K562 (cell line): ENCODE measurements at regions not wholly inside any gene's neighbourhood (a gene's known extent, or its start where the extent isn't known, plus 50 kb on each side); places are given as distances from the start of the nearest gene placed in this dataset.

Experiments
- ATAC-seq: fragments of 200-7000 bp; cut with Tn5 transposase; 3 replicates; pipeline ENCODE4 v1.9.1; 2020; ENCODE audit warnings: moderate library complexity
- BruUV-seq: library from RNA; stranded (reverse); fragments of 400-500 nt; replicated peaks from 2 replicates; lab custom pipeline; 2021; lab: Mats Ljungman, UMichigan
- CTCF ChIA-PET: fragments of 300-600 bp; formaldehyde crosslinking; extraction: SDS; loops from one replicate; lab custom pipeline; 2021; ENCODE audit warnings: low intra/inter-chr PET ratio; lab: Yijun Ruan, JAX
- POLR2A ChIA-PET: fragments of 300-600, 350-650 bp; sonication (Branson Sonifier 250); formaldehyde crosslinking; extraction: SDS; loops from one replicate; lab custom pipeline; 2021; ENCODE audit warnings: antibody characterized with exemption, inconsistent platforms; lab: Yijun Ruan, JAX
- DNase-seq, 4 experiments: peaks; one replicate each; pipeline versions ENCODE4 v3.0.0 to v3.0.0-alpha.2; 2011 to 2018; ENCODE audit warnings: low spot score in 3 of 4, mixed read lengths in 3 of 4; ENCODE audit errors: extremely low read depth in 1 of 4
- FAIRE-seq: peaks from 2 replicates; lab custom pipeline; 2011; peaks lifted over from hg19 to GRCh38; lab: Jason Lieb, UNC
- H2AFZ ChIP-seq: 2 replicates; pipeline ENCODE4 v1.6.0; 2011; ENCODE audit warnings: low read depth, low read length, control low read depth, inconsistent platforms
- H3K27ac ChIP-seq: fragments of 200-600 bp; 3 replicates; pipeline ENCODE4 v1.8.0; 2011; ENCODE audit warnings: low read depth, mild to moderate bottlenecking, control low read depth, inconsistent platforms, low read length, moderate library complexity, mixed read lengths; ENCODE audit errors: extremely low read depth
- H3K27me3 ChIP-seq, 2 experiments: fragments of 300-600 bp in 1 of 2; 2 replicates in 1 of 2; 3 replicates in 1 of 2; pipeline versions ENCODE4 v1.6.0 to v1.8.0; 2011; ENCODE audit warnings: inconsistent platforms in 2 of 2, low read length in 2 of 2, mild to moderate bottlenecking in 1 of 2, mixed read lengths in 1 of 2, moderate library complexity in 1 of 2; ENCODE audit not compliant: control insufficient read depth in 2 of 2, insufficient read depth in 2 of 2
- H3K36me3 ChIP-seq: fragments of 300-600 bp; 3 replicates; pipeline ENCODE4 v1.8.0; 2011; ENCODE audit warnings: mild to moderate bottlenecking, low read length, inconsistent platforms; ENCODE audit not compliant: control insufficient read depth, insufficient read depth
- H3K4me1 ChIP-seq, 2 experiments: fragments of 200-600 bp in 1 of 2; replicated peaks in 1 of 2; 2 replicates in 1 of 2; 3 replicates in 1 of 2; pipeline versions ENCODE4 v1.5.1 to v1.8.0; 2011; ENCODE audit warnings: inconsistent platforms in 2 of 2, low read length in 2 of 2, mild to moderate bottlenecking in 1 of 2, mixed read lengths in 1 of 2, moderate library complexity in 1 of 2; ENCODE audit not compliant: control insufficient read depth in 2 of 2, insufficient read depth in 2 of 2
- H3K4me2 ChIP-seq: 2 replicates; pipeline ENCODE4 v1.6.1; 2011; ENCODE audit warnings: low read length, control low read depth, inconsistent platforms, mixed read lengths; ENCODE audit not compliant: insufficient read depth
- H3K4me3 ChIP-seq: fragments of 200-600 bp; sonication (generic), shearing (Covaris generic); 2 replicates; pipeline ENCODE4 v1.5.1; 2016; ENCODE audit warnings: control low read depth, inconsistent platforms
- H3K79me2 ChIP-seq: fragments of 200-600 bp; 3 replicates; pipeline ENCODE4 v1.8.0; 2011; ENCODE audit warnings: low read length, inconsistent platforms; ENCODE audit not compliant: control insufficient read depth, insufficient read depth
- H3K9ac ChIP-seq, 2 experiments: 2 replicates each; pipeline versions ENCODE4 v1.6.0 to v1.6.1; 2011; ENCODE audit warnings: low read depth in 2 of 2, low read length in 2 of 2, control low read depth in 1 of 2, inconsistent platforms in 1 of 2, mild to moderate bottlenecking in 1 of 2, mixed read lengths in 1 of 2; ENCODE audit not compliant: insufficient read depth in 1 of 2
- H3K9me1 ChIP-seq: one replicate; pipeline ENCODE4 v1.6.0; 2011; ENCODE audit warnings: inconsistent platforms, mild to moderate bottlenecking, low read length, moderate library complexity; ENCODE audit not compliant: control insufficient read depth, insufficient read depth
- H3K9me3 ChIP-seq: replicated peaks from 2 replicates; pipeline ENCODE4 v1.5.1; 2011; ENCODE audit warnings: low read depth, low read length, inconsistent platforms; ENCODE audit not compliant: control insufficient read depth, insufficient read depth
- H4K20me1 ChIP-seq: replicated peaks from 2 replicates; pipeline ENCODE4 v1.6.1; 2011; ENCODE audit warnings: low read length, inconsistent platforms, mixed read lengths; ENCODE audit not compliant: control insufficient read depth, insufficient read depth
- ASH1L ChIP-seq: fragments of 450-650 bp; IDR thresholded peaks from 2 replicates; pipeline ENCODE4 v1.6.1; 2018; ENCODE audit warnings: borderline replicate concordance, mild to moderate bottlenecking, low read depth; ENCODE audit not compliant: partially characterized antibody
- ATF1 ChIP-seq, 2 experiments: fragments of 450-650 bp in 1 of 2; IDR thresholded peaks; 2 replicates each; pipeline ENCODE4 v1.6.1; 2016; ENCODE audit warnings: missing compliant biosample characterization in 1 of 2, missing genetic modification characterization in 1 of 2
- COPS2 ChIP-seq: fragments of 450-650 bp; conservative IDR thresholded peaks from 2 replicates; pipeline ENCODE4 v1.6.1; 2016; ENCODE audit warnings: mild to moderate bottlenecking, moderate library complexity
- JUND ChIP-seq, 2 experiments: IDR thresholded peaks; 2 replicates in 1 of 2; 3 replicates in 1 of 2; pipeline ENCODE4 v1.6.1; 2011; ENCODE audit warnings: borderline replicate concordance in 2 of 2, low read depth in 2 of 2, low read length in 2 of 2, improper control_type of control experiment in 1 of 2, missing biosample characterization in 1 of 2, missing genetic modification characterization in 1 of 2, missing genetic modification reagents in 1 of 2
- KLF13 ChIP-seq: fragments of 450-650 bp; IDR thresholded peaks from 2 replicates; pipeline ENCODE4 v1.6.1; 2016; ENCODE audit warnings: missing genetic modification characterization, low read depth, mild to moderate bottlenecking, missing compliant biosample characterization, moderate library complexity, borderline replicate concordance
- NCOR1 ChIP-seq: fragments of 450-650 bp; IDR thresholded peaks from 2 replicates; pipeline ENCODE4 v1.6.1; 2016; ENCODE audit warnings: mild to moderate bottlenecking, moderate library complexity
- NFIC ChIP-seq: fragments of 450-650 bp; IDR thresholded peaks from 2 replicates; pipeline ENCODE4 v1.6.1; 2017; ENCODE audit warnings: mild to moderate bottlenecking, inconsistent platforms
- POLR2AphosphoS5 ChIP-seq: IDR thresholded peaks from 2 replicates; pipeline ENCODE4 v1.6.1; 2011; ENCODE audit warnings: mild to moderate bottlenecking, low read depth, low read length, moderate library complexity; ENCODE audit not compliant: control insufficient read depth, insufficient read depth
- TCFL5 ChIP-seq: fragments of 250-450 bp; sonication (Bioruptor Pico); conservative IDR thresholded peaks from 2 replicates; pipeline ENCODE4 v1.6.1; 2021; ENCODE audit warnings: mild to moderate bottlenecking, moderate library complexity, matching md5 sums
- TEAD2 ChIP-seq: fragments of 450-650 bp; IDR thresholded peaks from 2 replicates; pipeline ENCODE4 v1.6.1; 2016; ENCODE audit warnings: missing genetic modification characterization, control low read depth, missing compliant biosample characterization
- XRCC4 ChIP-seq: IDR thresholded peaks from one replicate; pipeline ENCODE4 v1.6.1; 2011; ENCODE audit not compliant: insufficient read depth, insufficient read length; ENCODE audit errors: extremely low read depth
- ZBTB2 ChIP-seq: fragments of 450-650 bp; IDR thresholded peaks from 2 replicates; pipeline ENCODE4 v1.6.1; 2016; ENCODE audit warnings: antibody characterized with exemption
- ZNF143 ChIP-seq: sonication (generic); formaldehyde crosslinking; IDR thresholded peaks from 2 replicates; pipeline ENCODE4 v1.9.0; 2022; ENCODE audit warnings: mild to moderate bottlenecking, missing genetic modification reagents
- ZNF24 ChIP-seq: fragments of 450-650 bp; IDR thresholded peaks from 2 replicates; pipeline ENCODE4 v1.6.1; 2016
- ZNF324 ChIP-seq: fragments of 250-450 bp; sonication (Bioruptor Pico); IDR thresholded peaks from 2 replicates; pipeline ENCODE4 v1.4.0; 2020; ENCODE audit warnings: mild to moderate bottlenecking
- WGBS: fragments of 100-300 bp; shearing (Covaris generic); methylation state at CpG from one replicate; pipeline ENCODE4 v1.1.6; 2016; ENCODE audit warnings: low coverage, mixed read lengths; ENCODE audit not compliant: insufficient coverage; ENCODE audit errors: missing lambda C conversion rate; 5-methylcytosine and 5-hydroxymethylcytosine counted together
- in situ Hi-C: fragments of 300-500 bp; cut with MboI; formaldehyde crosslinking; loops from 4 replicates; pipeline ENCODE4 v1.15.0; 2018; ENCODE audit warnings: inconsistent platforms, mixed read lengths
- intact Hi-C: fragments of 100-400 bp; cut with micrococcal nuclease; formaldehyde crosslinking; loops from 2 replicates; pipeline ENCODE4 v1.14.2; 2022
- TF ChIP-seq, protein P1 (sequence below), 2 experiments: fragments of 450-650 bp in 1 of 2; sonication (generic) in 1 of 2; formaldehyde crosslinking in 1 of 2; IDR thresholded peaks in 1 of 2; conservative IDR thresholded peaks in 1 of 2; 2 replicates each; pipeline versions ENCODE4 v1.6.1 to v1.8.1; 2016 to 2023; ENCODE audit warnings: mild to moderate bottlenecking in 2 of 2, moderate library complexity in 2 of 2, inconsistent platforms in 1 of 2, missing genetic modification reagents in 1 of 2
- TF ChIP-seq, protein P2 (sequence below): sonication (generic); formaldehyde crosslinking; IDR thresholded peaks from 2 replicates; pipeline ENCODE4 v1.8.1; 2023; ENCODE audit warnings: mild to moderate bottlenecking, missing genetic modification reagents

- Histone ChIP-seq H3K79me2 (no peaks in the 10 kb centered on the region), H3K9me1 (no peaks in the 10 kb centered on the region), H2AFZ (no peak overlapping the region), H3K27ac (no peak overlapping the region), H3K9ac (no peak overlapping the region), H3K4me2 (no peak overlapping the region), H3K36me3 (no peaks in the 10 kb centered on the region), H4K20me1 (no peaks in the 10 kb centered on the region), H3K27me3 (peaks cover 0 to 4% of the 10 kb centered on the region in 2 experiments; a peak in 1 of 5 replicates), H3K4me1 (no peaks in the 10 kb centered on the region), H3K4me3 (no peak overlapping the region), H3K9me3 (no peaks in the 10 kb centered on the region)
- 26% methylated on average over 5 of the region's 5 CpGs for WGBS
- no peak for DNase-seq
- no peak for ATAC-seq
- ChIA-PET CTCF (no interaction called here), POLR2A (interaction anchor here (2.3 kb wide), 1 partner anchor 16 kb away, joined by 8 read pairs; no protein-coding TSS in a partner anchor)
- in situ Hi-C loops (no loop called here), intact Hi-C loops (no loop called here)
- FAIRE-seq = no peak
- BruUV-seq = no TSS peak
- TF ChIP-seq XRCC4 (no peak), COPS2 (no peak), ZBTB2 (no peak), ZNF143 (CRISPR knock-in tag) (no peak), ATF1 (CRISPR knock-in tag; IDR thresholded peaks at IDR 0.05) (no peak), ATF1 (tag; IDR thresholded peaks at IDR 0.05) (peak; percentile 34; the same call in 1 of the 2 replicates), NCOR1 (no peak), ZNF24 (no peak), NFIC (no peak), ASH1L (no peak), ZNF324 (CRISPR knock-in tag) (no peak), JUND (IDR thresholded peaks at IDR 0.05; ENCODE audit: borderline replicate concordance, low read depth, low read length) (0 out of 2 replicates have a peak, but pooled peaks have one; percentile 22), JUND (tag; IDR thresholded peaks at IDR 0.05; ENCODE audit: borderline replicate concordance, low read depth, low read length) (peak; percentile 37; the same call in 1 of the 3 replicates), POLR2AphosphoS5 (no peak), KLF13 (tag) (no peak), TCFL5 (no peak), TEAD2 (tag) (no peak)
- TF ChIP-seq, protein P1, sequence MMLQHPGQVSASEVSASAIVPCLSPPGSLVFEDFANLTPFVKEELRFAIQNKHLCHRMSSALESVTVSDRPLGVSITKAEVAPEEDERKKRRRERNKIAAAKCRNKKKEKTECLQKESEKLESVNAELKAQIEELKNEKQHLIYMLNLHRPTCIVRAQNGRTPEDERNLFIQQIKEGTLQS (IDR thresholded peaks at IDR 0.05) = peak; percentile 83
- TF ChIP-seq, protein P1 (CRISPR knock-in tag; conservative IDR thresholded peaks at IDR 0.05) = no peak
- TF ChIP-seq, protein P2, sequence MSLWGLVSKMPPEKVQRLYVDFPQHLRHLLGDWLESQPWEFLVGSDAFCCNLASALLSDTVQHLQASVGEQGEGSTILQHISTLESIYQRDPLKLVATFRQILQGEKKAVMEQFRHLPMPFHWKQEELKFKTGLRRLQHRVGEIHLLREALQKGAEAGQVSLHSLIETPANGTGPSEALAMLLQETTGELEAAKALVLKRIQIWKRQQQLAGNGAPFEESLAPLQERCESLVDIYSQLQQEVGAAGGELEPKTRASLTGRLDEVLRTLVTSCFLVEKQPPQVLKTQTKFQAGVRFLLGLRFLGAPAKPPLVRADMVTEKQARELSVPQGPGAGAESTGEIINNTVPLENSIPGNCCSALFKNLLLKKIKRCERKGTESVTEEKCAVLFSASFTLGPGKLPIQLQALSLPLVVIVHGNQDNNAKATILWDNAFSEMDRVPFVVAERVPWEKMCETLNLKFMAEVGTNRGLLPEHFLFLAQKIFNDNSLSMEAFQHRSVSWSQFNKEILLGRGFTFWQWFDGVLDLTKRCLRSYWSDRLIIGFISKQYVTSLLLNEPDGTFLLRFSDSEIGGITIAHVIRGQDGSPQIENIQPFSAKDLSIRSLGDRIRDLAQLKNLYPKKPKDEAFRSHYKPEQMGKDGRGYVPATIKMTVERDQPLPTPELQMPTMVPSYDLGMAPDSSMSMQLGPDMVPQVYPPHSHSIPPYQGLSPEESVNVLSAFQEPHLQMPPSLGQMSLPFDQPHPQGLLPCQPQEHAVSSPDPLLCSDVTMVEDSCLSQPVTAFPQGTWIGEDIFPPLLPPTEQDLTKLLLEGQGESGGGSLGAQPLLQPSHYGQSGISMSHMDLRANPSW (CRISPR knock-in tag) = no peak
These were observed 58.1 kb upstream of the TGIF1 start for GRCh38 chr18:3391704-3392466.
